LNCaP clone FGC (cell line): ENCODE measurements at regions not wholly inside any gene's neighbourhood (a gene's known extent, or its start where the extent isn't known, plus 50 kb on each side); places are given as distances from the start of the nearest gene placed in this dataset.

ENCODE experiments used
- DNase-seq: peaks from one replicate; pipeline ENCODE4 v3.0.0-alpha.2; 2011; ENCODE audit warnings: low read depth
- H3K4me3 ChIP-seq: 2 replicates; pipeline ENCODE4 v1.5.1; 2011; ENCODE audit warnings: mild to moderate bottlenecking, low read depth, low read length, control low read depth
- CTCF ChIP-seq: IDR thresholded peaks from 2 replicates; pipeline ENCODE4 v1.5.1; 2012; ENCODE audit warnings: mild to moderate bottlenecking; ENCODE audit not compliant: control insufficient read depth, insufficient read depth; ENCODE audit errors: extremely low read depth

- no peak for TF ChIP-seq CTCF
- DNase-seq, result no peak
Measured at GRCh38 chr2:240341064-240341463, 94.4 kb upstream of the GPC1 start.

DNA sequence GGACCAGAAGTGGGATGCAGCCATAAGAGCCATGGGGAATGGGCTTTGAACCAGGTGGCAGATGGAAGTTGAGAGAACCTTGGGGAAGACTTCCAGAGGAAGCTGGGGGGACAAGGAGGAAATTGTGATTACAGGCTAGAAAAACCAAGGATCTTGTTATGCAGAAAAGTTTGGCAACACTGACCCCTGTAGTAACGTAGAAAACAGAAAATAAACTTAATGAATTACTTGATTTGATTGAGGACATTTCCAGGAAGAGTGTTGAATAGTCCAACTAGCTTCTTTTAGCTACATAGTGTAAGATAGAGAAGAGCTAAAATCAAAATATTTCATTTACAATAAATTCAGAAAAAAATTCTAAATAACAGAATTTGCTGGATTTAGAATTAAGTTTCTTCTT lies 91.9 kb upstream of the GPC1 start:
- no peak overlapping the region for H3K4me3 ChIP-seq
- DNase-seq, result no peak
- TF ChIP-seq CTCF, result no peak

More at GRCh38 chr2:240341064-240341463, 94.4 kb upstream of the GPC1 start:
- no peak overlapping the region for H3K4me3 ChIP-seq

- no peak for TF ChIP-seq CTCF
- DNase-seq, result no peak
- H3K4me3 ChIP-seq, result no peak overlapping the region
Measured at GRCh38 chr2:240344904-240345303, 90.6 kb upstream of the GPC1 start.

- DNase-seq, result no peak
- TF ChIP-seq CTCF, result no peak
- no peak overlapping the region for H3K4me3 ChIP-seq
Measured at GRCh38 chr2:240346015-240346752, 89.3 kb upstream of the GPC1 start.

DNA sequence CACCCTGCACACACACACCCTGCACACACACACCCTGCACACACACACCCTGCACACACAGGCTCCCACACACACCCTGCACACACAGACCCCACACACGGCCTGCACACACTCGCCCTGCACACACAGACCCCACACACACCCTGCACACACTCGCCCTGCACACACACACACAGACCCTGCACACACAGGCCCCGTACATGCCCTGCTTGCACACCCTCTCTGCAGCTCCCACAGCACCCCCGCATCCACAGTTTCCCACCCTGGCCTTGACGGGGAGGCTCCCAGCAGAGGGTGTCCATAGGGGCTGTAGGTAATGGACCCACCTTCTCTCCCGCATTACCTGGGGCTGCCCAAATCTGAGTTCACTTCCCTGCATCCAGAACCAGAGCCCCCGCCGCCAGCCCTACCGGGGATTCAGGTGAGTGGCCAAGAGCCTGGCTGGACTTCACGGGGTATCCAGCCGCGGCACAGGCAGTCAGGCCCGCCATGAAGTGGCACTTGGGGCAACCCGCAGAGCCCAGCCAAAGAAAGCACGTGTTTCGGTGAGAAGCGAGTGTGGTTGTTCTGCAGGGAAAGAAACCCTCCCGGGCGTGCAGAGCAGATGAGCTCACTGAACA lies 88.6 kb upstream of the GPC1 start:
- no peak for DNase-seq
- TF ChIP-seq CTCF, result no peak
- no peak overlapping the region for H3K4me3 ChIP-seq

DNA sequence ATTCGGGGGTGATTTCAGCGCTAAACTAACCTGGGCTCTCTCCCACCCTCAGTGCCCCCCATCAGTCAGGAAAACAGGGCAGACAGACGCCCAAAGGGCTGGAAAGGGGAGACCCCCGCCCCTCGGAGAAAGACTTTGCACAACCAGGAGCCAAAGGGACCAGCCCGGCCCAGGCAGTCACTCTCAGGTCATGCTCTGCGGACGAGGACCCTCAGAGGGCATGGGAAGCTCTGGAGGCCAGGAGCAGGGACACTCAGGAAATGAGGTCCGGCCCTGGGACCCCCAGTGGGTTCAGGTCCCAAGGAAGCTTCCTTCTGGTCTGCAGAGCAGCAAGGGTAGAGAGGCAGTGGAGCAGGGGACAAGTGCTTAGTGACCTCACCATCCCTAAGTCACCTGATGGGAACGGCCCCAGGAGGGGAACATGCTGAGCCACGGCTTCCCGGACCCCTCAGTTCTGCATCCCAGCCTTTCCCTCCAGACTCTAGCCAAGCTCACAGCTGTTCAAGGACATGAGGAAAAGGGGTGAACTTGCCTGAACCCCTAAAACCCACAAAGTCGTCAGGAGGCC lies 88.0 kb upstream of the GPC1 start:
- TF ChIP-seq CTCF, result no peak
- DNase-seq, result no peak
- H3K4me3 ChIP-seq, result no peak overlapping the region

DNA sequence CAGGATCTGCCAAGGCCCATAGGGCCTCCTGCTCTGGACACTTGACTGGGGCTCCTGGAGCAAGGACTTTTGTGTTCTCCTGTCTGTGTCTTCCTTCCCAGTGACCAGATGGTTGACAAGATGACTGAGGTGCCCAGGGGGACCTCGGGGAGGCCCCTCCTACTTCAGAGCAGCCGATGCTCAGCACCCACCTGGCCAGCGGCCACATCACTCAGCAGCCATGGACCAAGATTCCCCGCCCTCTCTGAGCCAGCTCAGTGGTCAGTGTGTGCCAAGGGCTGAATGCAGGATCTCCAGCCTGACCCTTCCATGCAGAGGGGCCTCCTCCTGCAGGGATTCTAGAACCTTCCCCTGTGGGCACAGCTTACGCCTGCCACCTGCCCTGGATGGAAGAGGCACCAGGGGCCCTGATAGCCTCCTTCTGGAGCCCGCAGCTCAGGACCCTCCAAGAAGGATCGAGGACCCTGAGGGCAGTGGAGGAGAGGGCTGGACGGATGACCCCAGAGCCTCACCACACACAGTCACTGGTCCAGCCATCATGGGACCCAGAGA lies 87.4 kb upstream of the GPC1 start:
- H3K4me3 ChIP-seq, result no peak overlapping the region
- TF ChIP-seq CTCF, result no peak
- no peak for DNase-seq
